ENCODE measurements at regions not wholly inside any gene's neighbourhood (a gene's known extent, or its start where the extent isn't known, plus 50 kb on each side); places are given as distances from the start of the nearest gene placed in this dataset.

- TF ChIP-seq POLR2A (IDR thresholded peaks at IDR 0.05; ENCODE audit: low read depth, low read length) (no peak), TAF1 (IDR thresholded peaks at IDR 0.05; ENCODE audit: low read depth, low read length) (no peak), POLR2AphosphoS5 (IDR thresholded peaks at IDR 0.05; ENCODE audit: low read depth, low read length) (no peak), PAX5 (IDR thresholded peaks at IDR 0.05; ENCODE audit: insufficient read depth, low read length, severe bottlenecking) (no peak), POU2F2 (IDR thresholded peaks at IDR 0.05; ENCODE audit: low read depth, low read length) (no peak), SPI1 (IDR thresholded peaks at IDR 0.05; ENCODE audit: low read depth, low read length) (no peak)
These were observed 177.4 kb downstream of the JRKL start for GRCh38 chr11:96567176-96567575.

Data from GM12891 (cell line).